Esophagus muscularis mucosa (tissue), 4 donors: ENCODE measurements at regions not wholly inside any gene's neighbourhood (a gene's known extent, or its start where the extent isn't known, plus 50 kb on each side); places are given as distances from the start of the nearest gene placed in this dataset.

Experiments
- CTCF ChIP-seq, 3 experiments: fragments of 200-600 bp in 2 of 3; fragments of 450-650 bp in 1 of 3; sonication (generic) in 2 of 3; IDR thresholded peaks; one replicate each; pipeline ENCODE4 v1.5.1; 2017 to 2019; ENCODE audit warnings: antibody characterized with exemption in 3 of 3, mild to moderate bottlenecking in 2 of 3, moderate library complexity in 1 of 3
- EP300 ChIP-seq: sonication (generic); formaldehyde crosslinking; IDR thresholded peaks from one replicate; pipeline ENCODE4 v1.6.1; 2017; ENCODE audit warnings: antibody characterized with exemption
- POLR2A ChIP-seq: fragments of 450-650 bp; IDR thresholded peaks from one replicate; pipeline ENCODE4 v1.6.1; 2017; ENCODE audit warnings: antibody characterized with exemption, moderate library complexity, mild to moderate bottlenecking, low read depth
- POLR2AphosphoS5 ChIP-seq, 2 donors: sonication (generic); formaldehyde crosslinking; IDR thresholded peaks; one replicate each; pipeline ENCODE4 v1.6.1; 2017; ENCODE audit warnings: antibody characterized with exemption in 2 of 2

- TF ChIP-seq CTCF (IDR thresholded peaks at IDR 0.05), result no peak
- no peak for TF ChIP-seq EP300
- TF ChIP-seq POLR2A, result no peak
- no peak for TF ChIP-seq POLR2AphosphoS5 (IDR thresholded peaks at IDR 0.05)
Observed at GRCh38 chr3:187994221-187995042, 159.5 kb upstream of the LPP start.
